Subcutaneous abdominal adipose tissue (tissue), 5 donors: ENCODE measurements at regions not wholly inside any gene's neighbourhood (a gene's known extent, or its start where the extent isn't known, plus 50 kb on each side); places are given as distances from the start of the nearest gene placed in this dataset.
A peak's percentile ranks its signal among the peaks of the same experiment; 100 is the strongest.

Experiments used
- H3K27ac ChIP-seq: one replicate; pipeline ENCODE4 v1.7.0; 2013; ENCODE audit warnings: low read depth, mild to moderate bottlenecking, inconsistent platforms, low read length, moderate library complexity
- H3K27me3 ChIP-seq, 5 donors: one replicate each; pipeline ENCODE4 v1.7.0; 2013; ENCODE audit warnings: low read length in 5 of 5, inconsistent platforms in 1 of 5; ENCODE audit not compliant: control insufficient read depth in 5 of 5, insufficient read depth in 4 of 5
- H3K36me3 ChIP-seq, 5 donors: one replicate each; pipeline ENCODE4 v1.7.0; 2013; ENCODE audit warnings: low read length in 5 of 5; ENCODE audit not compliant: control insufficient read depth in 5 of 5, insufficient read depth in 5 of 5
- H3K4me1 ChIP-seq, 5 donors: one replicate each; pipeline ENCODE4 v1.7.0; 2013; ENCODE audit warnings: low read length in 5 of 5, mild to moderate bottlenecking in 3 of 5, moderate library complexity in 1 of 5; ENCODE audit not compliant: control insufficient read depth in 5 of 5, insufficient read depth in 5 of 5
- H3K4me3 ChIP-seq, 5 donors: one replicate each; pipeline ENCODE4 v1.7.0; 2013; ENCODE audit warnings: low read length in 5 of 5, low read depth in 1 of 5
- H3K9ac ChIP-seq, 5 donors: one replicate each; pipeline ENCODE4 v1.7.0; 2013; ENCODE audit warnings: low read length in 5 of 5, mild to moderate bottlenecking in 4 of 5, moderate library complexity in 3 of 5
- H3K9me3 ChIP-seq, 5 donors: one replicate each; pipeline ENCODE4 v1.7.0; 2013; ENCODE audit warnings: low read length in 5 of 5; ENCODE audit not compliant: control insufficient read depth in 5 of 5
- donor health status: healthy.
- donor health status: healthy.
- donor health status: healthy.
- donor health status: healthy.
- donor health status: healthy.

DNA sequence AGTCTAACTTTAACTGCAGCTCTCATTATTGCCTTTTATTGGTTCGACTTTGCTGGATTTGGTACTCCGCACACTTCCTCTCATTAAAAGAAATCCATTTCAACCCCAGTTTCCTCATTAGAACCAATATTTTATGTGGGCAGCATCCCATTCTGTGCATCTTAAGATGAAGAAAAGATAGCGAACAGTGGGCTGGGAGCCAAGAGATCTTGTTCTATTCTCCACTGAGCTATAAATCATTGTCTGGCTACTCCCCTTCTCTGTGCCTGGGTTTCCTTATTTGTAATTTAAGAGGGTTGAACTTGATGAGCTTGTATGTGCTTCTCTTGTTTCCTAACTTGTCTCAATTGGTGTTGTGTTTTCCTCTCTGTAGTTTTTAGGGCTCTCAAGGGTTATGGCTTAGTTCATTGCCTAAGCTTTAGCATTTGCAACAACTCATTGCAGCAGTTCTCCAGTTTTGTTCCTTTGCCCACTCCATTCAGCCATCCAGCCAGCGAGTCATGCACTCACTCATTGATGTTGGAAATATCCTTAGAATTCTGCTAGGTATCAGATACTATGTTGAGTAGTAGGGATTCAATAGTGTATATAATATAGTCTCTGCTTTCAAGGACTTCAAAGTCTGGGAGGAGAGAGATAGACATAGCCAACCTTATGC is 273.3 kb upstream of the TNC start:
- Histone ChIP-seq H3K36me3 (no peaks in the 10 kb centered on the region), H3K27me3 (no peaks in the 10 kb centered on the region), H3K9me3 (no peaks in the 10 kb centered on the region), H3K4me3 (no peak overlapping the region), H3K4me1 (peaks cover 0 to 38% (median 9%) of the 10 kb centered on the region in 5 donors), H3K27ac (no peak overlapping the region), H3K9ac (no peak overlapping the region)

- peaks cover 0 to 30% (median 9%) of the 10 kb centered on the region in 5 donors for H3K4me1 ChIP-seq
- no peak overlapping the region for H3K4me3 ChIP-seq
- H3K27ac ChIP-seq = peak overlapping the region; percentile 64
- H3K9me3 ChIP-seq = no peaks in the 10 kb centered on the region
- H3K27me3 ChIP-seq = no peaks in the 10 kb centered on the region
- H3K36me3 ChIP-seq = no peaks in the 10 kb centered on the region
- H3K9ac ChIP-seq = peak overlapping the region in 1 of 5 donors; percentile 17
Measured at GRCh38 chr9:115393976-115394775, 276.2 kb upstream of the TNC start.

DNA sequence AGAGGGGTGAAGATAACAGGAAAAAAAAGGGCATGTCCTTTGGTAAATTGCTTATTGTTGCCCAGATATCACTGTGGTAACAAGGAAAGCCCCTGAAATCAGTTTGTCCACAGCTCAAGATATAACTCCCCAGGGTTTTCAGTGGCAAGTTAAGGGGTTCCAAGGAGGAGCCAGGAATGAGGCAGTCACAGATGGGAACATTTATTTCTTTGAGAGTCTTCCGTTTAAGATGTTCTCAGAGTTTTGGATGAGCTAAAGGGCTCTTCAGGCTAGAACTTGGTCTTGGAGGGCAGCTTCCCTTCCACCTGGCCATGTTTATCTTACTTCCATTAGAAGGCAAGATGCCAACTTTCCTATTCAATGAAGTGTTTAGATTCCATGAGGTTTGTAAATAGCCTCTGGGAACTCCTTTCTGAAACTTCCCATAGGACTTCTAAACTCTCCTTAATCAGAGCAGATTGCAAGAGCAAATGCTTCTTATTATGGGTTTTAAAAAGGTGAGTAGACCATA is 277.6 kb upstream of the TNC start:
- H3K27me3 ChIP-seq = no peaks in the 10 kb centered on the region
- no peak overlapping the region for H3K4me3 ChIP-seq
- H3K9ac ChIP-seq = no peak overlapping the region
- peaks cover 0 to 30% (median 9%) of the 10 kb centered on the region in 5 donors for H3K4me1 ChIP-seq
- no peaks in the 10 kb centered on the region for H3K36me3 ChIP-seq
- no peaks in the 10 kb centered on the region for H3K9me3 ChIP-seq
- no peak overlapping the region for H3K27ac ChIP-seq

DNA sequence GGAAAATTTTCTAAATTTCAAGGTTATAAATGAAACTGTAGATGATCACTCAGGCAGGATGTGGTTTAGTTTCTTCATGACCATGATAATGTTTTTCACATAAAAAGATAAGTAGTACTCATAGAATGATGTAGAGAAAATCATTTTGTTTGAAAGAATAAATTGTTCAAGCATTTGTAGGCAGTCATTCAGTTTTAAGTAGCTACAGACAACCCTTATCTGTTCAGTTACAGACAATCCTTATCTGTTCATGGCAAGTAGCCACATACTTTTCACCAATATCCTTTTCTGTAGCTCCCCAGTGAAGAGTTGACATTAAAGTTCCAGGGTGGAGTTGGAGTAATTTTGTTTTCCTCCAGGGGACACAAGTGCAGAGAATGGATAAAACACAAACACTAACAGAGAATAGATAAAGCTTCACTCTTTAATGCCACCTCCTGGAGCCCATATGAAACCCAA is 278.1 kb upstream of the TNC start:
- no peaks in the 10 kb centered on the region for H3K27me3 ChIP-seq
- no peaks in the 10 kb centered on the region for H3K9me3 ChIP-seq
- H3K27ac ChIP-seq = no peak overlapping the region
- H3K4me1 ChIP-seq = peaks cover 0 to 30% (median 9%) of the 10 kb centered on the region in 5 donors
- no peaks in the 10 kb centered on the region for H3K36me3 ChIP-seq
- H3K9ac ChIP-seq = no peak overlapping the region
- H3K4me3 ChIP-seq = no peak overlapping the region

DNA sequence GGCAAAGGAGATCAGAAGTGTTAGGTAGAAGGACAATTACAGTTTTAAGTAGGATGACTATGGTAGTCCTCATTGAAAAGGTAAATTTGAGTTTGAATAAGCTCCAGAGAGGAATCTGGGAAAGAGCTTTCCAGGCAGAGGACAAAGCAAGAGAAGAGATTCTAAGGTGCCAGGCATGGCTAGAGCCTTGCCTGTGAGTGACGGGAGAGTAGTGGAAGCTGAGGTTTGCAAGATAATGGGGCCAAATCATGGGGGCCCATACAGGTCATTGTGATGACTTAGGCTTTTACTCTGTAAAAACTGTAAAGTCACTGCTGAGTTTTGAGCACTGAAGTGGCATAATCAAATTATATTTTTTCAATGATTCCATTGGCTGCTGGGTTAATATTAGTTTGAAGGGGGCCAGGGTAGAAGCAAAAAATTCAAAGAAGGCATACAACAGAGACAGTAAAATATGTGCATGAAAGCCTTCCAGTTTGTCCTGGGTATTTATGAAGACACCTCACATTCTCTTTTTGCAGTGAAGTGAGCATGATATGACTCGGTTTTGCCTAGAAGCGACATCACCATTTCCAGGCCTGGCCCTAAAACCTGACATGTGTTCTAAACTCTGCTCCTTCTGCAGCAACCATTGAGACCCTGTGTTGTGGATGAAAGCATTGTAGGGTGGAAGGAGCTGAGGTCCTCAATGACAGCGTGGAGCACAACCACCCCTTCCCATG is 279.8 kb upstream of the TNC start:
- peaks cover 0 to 23% (median 9%) of the 10 kb centered on the region in 5 donors for H3K4me1 ChIP-seq
- H3K4me3 ChIP-seq = no peak overlapping the region
- H3K27ac ChIP-seq = no peak overlapping the region
- no peaks in the 10 kb centered on the region for H3K27me3 ChIP-seq
- no peaks in the 10 kb centered on the region for H3K9me3 ChIP-seq
- H3K36me3 ChIP-seq = no peaks in the 10 kb centered on the region
- H3K9ac ChIP-seq = no peak overlapping the region

GRCh38 chr9:115398313-115398650 is 280.3 kb upstream of the TNC start:
- Histone ChIP-seq H3K27me3 (no peaks in the 10 kb centered on the region), H3K36me3 (no peaks in the 10 kb centered on the region), H3K4me1 (peaks cover 0 to 23% (median 8%) of the 10 kb centered on the region in 5 donors), H3K27ac (no peak overlapping the region), H3K9ac (no peak overlapping the region), H3K9me3 (no peaks in the 10 kb centered on the region), H3K4me3 (no peak overlapping the region)

GRCh38 chr9:115398996-115399395 is 281.0 kb upstream of the TNC start:
- Histone ChIP-seq H3K4me3 (no peak overlapping the region), H3K36me3 (no peaks in the 10 kb centered on the region), H3K4me1 (peaks cover 0 to 17% (median 4%) of the 10 kb centered on the region in 5 donors), H3K27ac (no peak overlapping the region), H3K9me3 (no peaks in the 10 kb centered on the region), H3K9ac (no peak overlapping the region), H3K27me3 (no peaks in the 10 kb centered on the region)

DNA sequence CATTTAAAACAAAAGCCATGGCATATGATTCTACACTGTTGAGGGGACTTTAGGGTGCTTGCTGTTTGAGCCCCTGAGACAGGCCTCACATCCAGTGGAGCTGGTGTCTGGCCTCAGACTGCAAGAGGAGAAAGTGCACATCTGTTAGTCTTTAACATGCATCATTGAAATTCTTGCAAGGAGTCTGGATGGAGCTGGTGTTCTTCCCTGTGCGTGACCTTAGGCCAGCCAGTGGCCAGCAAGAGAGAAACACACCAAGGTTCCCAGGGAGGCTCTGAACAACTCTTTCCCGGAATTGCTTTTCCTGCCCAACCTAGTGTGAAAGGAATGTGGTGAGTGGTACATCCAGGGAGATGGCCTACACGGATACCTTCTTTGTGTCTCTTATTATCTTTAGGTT is 282.8 kb upstream of the TNC start:
- H3K36me3 ChIP-seq = no peaks in the 10 kb centered on the region
- H3K4me1 ChIP-seq = peaks cover 0 to 4% (median 0%) of the 10 kb centered on the region in 5 donors
- no peak overlapping the region for H3K27ac ChIP-seq
- no peaks in the 10 kb centered on the region for H3K27me3 ChIP-seq
- no peak overlapping the region for H3K9ac ChIP-seq
- no peak overlapping the region for H3K4me3 ChIP-seq
- no peaks in the 10 kb centered on the region for H3K9me3 ChIP-seq

DNA sequence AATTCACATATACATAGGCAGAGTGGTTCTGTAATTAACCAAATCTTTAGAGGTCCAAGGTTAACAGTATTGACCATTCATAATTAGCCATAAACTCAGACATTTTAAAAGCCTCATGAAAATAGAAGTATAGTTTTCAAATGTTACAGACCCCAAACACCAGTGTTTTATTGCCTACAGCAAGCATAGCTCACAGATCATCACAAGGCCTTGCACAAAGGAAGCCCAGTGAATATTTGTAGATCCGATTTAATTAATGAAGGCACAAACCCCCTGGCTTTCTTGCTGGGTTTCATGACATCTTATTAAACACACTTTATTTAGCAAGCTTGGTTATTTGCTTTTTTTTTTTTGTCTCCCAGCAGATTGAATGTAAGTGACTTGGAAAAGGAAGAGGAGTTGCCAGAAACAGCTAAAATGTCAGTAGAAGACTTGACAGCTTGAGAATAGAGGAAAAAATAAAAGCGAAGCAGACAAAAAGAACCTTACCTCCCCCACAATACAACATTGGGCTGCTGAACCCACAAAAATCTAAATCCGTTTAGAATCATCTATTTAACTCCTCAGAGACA is 283.9 kb upstream of the TNC start:
- Histone ChIP-seq H3K9ac (no peak overlapping the region), H3K4me3 (no peak overlapping the region), H3K36me3 (no peaks in the 10 kb centered on the region), H3K4me1 (no peaks in the 10 kb centered on the region), H3K9me3 (no peaks in the 10 kb centered on the region), H3K27me3 (no peaks in the 10 kb centered on the region), H3K27ac (no peak overlapping the region)
